Keratinocyte (primary cell): ENCODE measurements at regions not wholly inside any gene's neighbourhood (a gene's known extent, or its start where the extent isn't known, plus 50 kb on each side); places are given as distances from the start of the nearest gene placed in this dataset.

ENCODE experiments used
- CTCF ChIP-seq, 3 experiments: IDR thresholded peaks in 1 of 3; conservative IDR thresholded peaks in 1 of 3; optimal IDR thresholded peaks in 1 of 3; 2 replicates in 2 of 3; 3 replicates in 1 of 3; pipeline versions ENCODE3 to v1.5.1; 2011; ENCODE audit warnings: low read length in 3 of 3, mild to moderate bottlenecking in 3 of 3, moderate library complexity in 2 of 3, control low read depth in 1 of 3, inconsistent platforms in 1 of 3; ENCODE audit not compliant: insufficient read depth in 2 of 3; ENCODE audit errors: extremely low read depth in 1 of 3
- EZH2 ChIP-seq: IDR thresholded peaks from one replicate; pipeline ENCODE4 v1.6.1; 2012; ENCODE audit warnings: inconsistent platforms, mild to moderate bottlenecking, low read length, moderate library complexity

DNA sequence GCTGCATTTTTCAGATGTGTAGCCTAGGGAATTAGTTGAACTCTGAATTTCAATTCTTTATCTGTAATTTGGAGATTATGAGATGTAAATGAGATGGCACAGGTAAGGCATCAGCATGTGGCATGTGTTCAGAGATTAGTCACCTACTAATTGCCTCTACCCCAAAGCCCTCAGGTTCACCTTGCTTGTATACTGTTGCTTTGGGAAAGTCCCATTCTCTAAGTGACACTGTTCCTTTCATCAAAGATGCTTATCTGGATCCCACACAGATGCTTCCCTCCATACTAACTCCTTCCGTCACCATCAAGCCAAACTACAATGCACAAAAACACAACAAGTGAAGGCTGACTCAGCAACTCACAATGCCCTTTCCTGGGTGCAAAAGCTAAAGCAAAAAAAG lies 143.7 kb downstream of the LRATD1 start:
- TF ChIP-seq CTCF (optimal IDR thresholded peaks at IDR 0.05 in 1 of 3, IDR thresholded peaks at IDR 0.05 in 1 of 3, conservative IDR thresholded peaks at IDR 0.05 in 1 of 3; ENCODE audit: extremely low read depth in 1 of 3, insufficient read depth in 2 of 3, low read length in 3 of 3) (no peak), EZH2 (no peak)
